NCI-H345 (cell line): ENCODE measurements at regions not wholly inside any gene's neighbourhood (a gene's known extent, or its start where the extent isn't known, plus 50 kb on each side); places are given as distances from the start of the nearest gene placed in this dataset.
"Not testable (repeated sequence)": the region's sequence is repeated elsewhere in the genome, so short reads cannot be mapped to it uniquely, and the experiment has no call there.

ENCODE experiments used
- DNase-seq: peaks from one replicate; lab custom pipeline; 2025; lab: John Stamatoyannopoulos, UW

GRCh38 chr11:129699711-129700304 is 115.8 kb upstream of the TMEM45B start:
- no peak for DNase-seq

GRCh38 chr11:129700701-129701100 is 114.9 kb upstream of the TMEM45B start:
- DNase-seq: no peak

GRCh38 chr11:129701706-129702105 is 113.9 kb upstream of the TMEM45B start:
- no peak for DNase-seq

GRCh38 chr11:129702410-129703398 is 112.9 kb upstream of the TMEM45B start:
- no peak for DNase-seq

- DNase-seq: no peak
These were observed 111.8 kb upstream of the TMEM45B start for GRCh38 chr11:129703846-129704245.

- DNase-seq: no peak
These were observed 110.8 kb upstream of the TMEM45B start for GRCh38 chr11:129704831-129705230.

GRCh38 chr11:129705341-129705740 is 110.3 kb upstream of the TMEM45B start:
- DNase-seq: no peak

- DNase-seq: no peak
These were observed 109.7 kb upstream of the TMEM45B start for GRCh38 chr11:129705933-129706332.

GRCh38 chr11:129709801-129710398 is 105.7 kb upstream of the TMEM45B start:
- DNase-seq: no peak

- no peak for DNase-seq
These were observed 105.2 kb upstream of the TMEM45B start for GRCh38 chr11:129710423-129710822.

- DNase-seq: no peak
These were observed 103.9 kb upstream of the TMEM45B start for GRCh38 chr11:129711760-129712159.

- DNase-seq: not testable (repeated sequence)
These were observed 103.0 kb upstream of the TMEM45B start for GRCh38 chr11:129712486-129713240.

- DNase-seq: no peak
These were observed 96.6 kb upstream of the TMEM45B start for GRCh38 chr11:129719037-129719436.

GRCh38 chr11:129720156-129720555 is 95.5 kb upstream of the TMEM45B start:
- DNase-seq: no peak

- no peak for DNase-seq
These were observed 94.7 kb upstream of the TMEM45B start for GRCh38 chr11:129720994-129721393.

GRCh38 chr11:129721685-129722084 is 94.0 kb upstream of the TMEM45B start:
- no peak for DNase-seq

GRCh38 chr11:129722529-129722928 is 93.1 kb upstream of the TMEM45B start:
- no peak for DNase-seq

- no peak for DNase-seq
These were observed 92.4 kb upstream of the TMEM45B start for GRCh38 chr11:129723146-129723760.

- no peak for DNase-seq
These were observed 91.9 kb upstream of the TMEM45B start for GRCh38 chr11:129723761-129724162.

- DNase-seq: no peak
These were observed 90.8 kb upstream of the TMEM45B start for GRCh38 chr11:129724866-129725265.

- no peak for DNase-seq
These were observed 89.5 kb upstream of the TMEM45B start for GRCh38 chr11:129726179-129726578.

GRCh38 chr11:129728581-129728980 is 87.1 kb upstream of the TMEM45B start:
- peak; percentile 76 for DNase-seq
